Pancreas (tissue), 10 donors: ENCODE measurements at regions not wholly inside any gene's neighbourhood (a gene's known extent, or its start where the extent isn't known, plus 50 kb on each side); places are given as distances from the start of the nearest gene placed in this dataset.

Source experiments
- ATAC-seq, 4 donors: fragments of 200-7000 bp; cut with Tn5 transposase; one replicate each; pipeline versions ENCODE4 v1.8.0 to v1.9.1; 2020; ENCODE audit warnings: mild to moderate bottlenecking in 4 of 4, moderate library complexity in 4 of 4
- DNase-seq, 6 donors: peaks; one replicate each; pipeline ENCODE4 v3.0.0-alpha.2; 2020
- FAIRE-seq: peaks from 2 replicates; lab custom pipeline; 2012; peaks lifted over from hg19 to GRCh38; lab: Jason Lieb, UNC
- H3K27ac ChIP-seq, 4 donors: fragments of 200-600 bp; sonication (generic); 1 replicate in 3 of 4; 2 replicates in 1 of 4; pipeline versions ENCODE4 v1.5.0 to v1.8.0; 2020
- H3K27me3 ChIP-seq, 4 donors: fragments of 200-600 bp; one replicate each; pipeline ENCODE4 v1.8.0; 2021
- H3K36me3 ChIP-seq, 3 donors: fragments of 200-600 bp; sonication (generic) in 1 of 3; one replicate each; pipeline versions ENCODE4 v1.5.0 to v1.8.0; 2020 to 2021
- H3K4me1 ChIP-seq, 3 donors: fragments of 200-600 bp; one replicate each; pipeline ENCODE4 v1.8.0; 2021
- H3K4me3 ChIP-seq, 4 donors: fragments of 200-600 bp; sonication (generic) in 2 of 4; one replicate each; pipeline versions ENCODE4 v1.5.0 to v1.8.0; 2020 to 2021
- H3K9me3 ChIP-seq, 4 donors: fragments of 200-600 bp; one replicate each; pipeline ENCODE4 v1.8.0; 2021
- WGBS, 2 donors: extraction: QIAGEN DNeasy Blood & Tissue Kit; methylation state at CpG; one replicate each; pipeline ENCODE4 v1.1.7; 2013; 5-methylcytosine and 5-hydroxymethylcytosine counted together
- intact Hi-C, 3 donors: fragments of 100-400 bp; cut with DNase I; formaldehyde crosslinking; loops; one replicate each; pipeline versions ENCODE4 v1.11.1 to v1.14.2; 2022
- TF ChIP-seq, protein P1 (sequence below), 4 donors: fragments of 200-600 bp; sonication (generic) in 3 of 4; IDR thresholded peaks; one replicate each; pipeline versions ENCODE4 v1.5.0 to v1.8.0; 2021; ENCODE audit warnings: antibody characterized with exemption in 4 of 4
- donor health status: healthy with polysubstance abuse.
- donor health status: DM: no; HTN: no; CAD: no; lungs with moderate emphysema.
- donor health status: DM: no; HTN: no; CAD: no.
- donor health status: control.
- donor health status: control.
- donor health status: Bipolar disorder and iron deficiency.
- donor health status: DM: yes; HTN: yes; CAD: no.
- donor health status: DM: no; HTN: no; CAD: no.
- donor health status: DM: no; HTN: no; CAD: no.
- donor health status: DM: yes; HTN: yes; CAD: no.

DNA sequence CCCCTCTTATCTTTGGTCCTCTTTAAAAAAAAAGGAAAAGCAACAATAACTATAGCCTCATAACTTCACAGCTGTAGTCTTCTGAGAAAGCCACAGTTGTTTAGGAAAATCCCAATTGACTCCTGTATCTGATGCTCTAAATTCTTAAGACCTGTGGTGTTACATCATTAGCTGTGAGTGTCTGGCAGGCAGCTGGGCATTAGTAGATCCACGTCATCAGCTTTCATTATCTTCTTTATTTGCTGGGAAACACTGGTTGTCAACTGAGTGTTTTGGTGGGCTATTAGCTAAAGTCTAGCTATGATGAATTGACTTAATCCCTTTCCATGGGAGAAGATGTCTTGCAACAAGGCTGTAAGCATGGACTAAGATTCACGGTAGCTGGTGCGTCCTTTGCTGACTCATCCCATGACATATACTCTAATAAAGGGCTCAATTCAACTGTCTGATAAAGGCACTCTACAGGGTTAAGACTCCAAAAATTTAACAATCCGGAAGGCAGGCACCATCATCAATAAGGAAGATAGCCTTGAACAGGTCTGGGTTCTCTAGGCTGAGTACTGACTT lies 517.2 kb downstream of the PLCL1 start:
- H3K27me3 ChIP-seq, result peaks cover 0 to 24% (median 7%) of the 10 kb centered on the region in 4 donors
- ATAC-seq, result no peak
- no peak overlapping the region for H3K27ac ChIP-seq
- DNase-seq, result no peak
- WGBS, 2 donors, result 63 to 68% methylated on average over 4 of the region's 4 CpGs
- H3K36me3 ChIP-seq, result no peaks in the 10 kb centered on the region
- H3K4me1 ChIP-seq, result no peaks in the 10 kb centered on the region
- TF ChIP-seq, protein P1, sequence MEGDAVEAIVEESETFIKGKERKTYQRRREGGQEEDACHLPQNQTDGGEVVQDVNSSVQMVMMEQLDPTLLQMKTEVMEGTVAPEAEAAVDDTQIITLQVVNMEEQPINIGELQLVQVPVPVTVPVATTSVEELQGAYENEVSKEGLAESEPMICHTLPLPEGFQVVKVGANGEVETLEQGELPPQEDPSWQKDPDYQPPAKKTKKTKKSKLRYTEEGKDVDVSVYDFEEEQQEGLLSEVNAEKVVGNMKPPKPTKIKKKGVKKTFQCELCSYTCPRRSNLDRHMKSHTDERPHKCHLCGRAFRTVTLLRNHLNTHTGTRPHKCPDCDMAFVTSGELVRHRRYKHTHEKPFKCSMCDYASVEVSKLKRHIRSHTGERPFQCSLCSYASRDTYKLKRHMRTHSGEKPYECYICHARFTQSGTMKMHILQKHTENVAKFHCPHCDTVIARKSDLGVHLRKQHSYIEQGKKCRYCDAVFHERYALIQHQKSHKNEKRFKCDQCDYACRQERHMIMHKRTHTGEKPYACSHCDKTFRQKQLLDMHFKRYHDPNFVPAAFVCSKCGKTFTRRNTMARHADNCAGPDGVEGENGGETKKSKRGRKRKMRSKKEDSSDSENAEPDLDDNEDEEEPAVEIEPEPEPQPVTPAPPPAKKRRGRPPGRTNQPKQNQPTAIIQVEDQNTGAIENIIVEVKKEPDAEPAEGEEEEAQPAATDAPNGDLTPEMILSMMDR (IDR thresholded peaks at IDR 0.05), result no peak
- intact Hi-C loops, result no loop called here
- H3K9me3 ChIP-seq, result no peaks in the 10 kb centered on the region
- H3K4me3 ChIP-seq, result no peak overlapping the region
- no peak for FAIRE-seq

DNA sequence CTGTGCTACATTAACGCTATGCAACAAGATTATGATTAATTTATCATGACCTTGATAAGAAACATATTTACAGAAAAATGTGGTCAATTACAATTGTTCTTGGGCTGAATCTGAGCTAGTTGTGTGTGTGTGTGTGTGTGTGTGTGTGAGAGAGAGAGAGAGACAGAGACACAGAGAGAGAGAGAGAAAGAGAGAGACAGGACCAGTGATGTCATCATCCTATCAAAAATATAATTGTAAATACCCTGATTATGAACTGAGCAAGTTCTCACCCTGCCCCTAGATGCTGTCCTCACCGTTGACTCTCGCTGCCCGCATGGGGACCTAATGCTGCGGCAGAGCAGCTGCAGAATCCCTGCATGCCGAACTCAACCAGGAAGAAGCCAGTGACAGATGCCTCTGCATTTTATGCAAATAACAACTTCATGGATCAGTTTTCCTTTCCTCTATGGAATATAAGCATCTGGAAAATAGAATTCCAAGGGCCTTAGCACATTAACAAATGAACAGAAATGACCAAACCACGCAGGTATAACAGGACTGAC lies 512.5 kb downstream of the PLCL1 start:
- 46 to 50% methylated on average over 7 of the region's 7 CpGs for WGBS, 2 donors
- H3K27me3 ChIP-seq, result peaks cover 0 to 29% (median 7%) of the 10 kb centered on the region in 4 donors
- intact Hi-C loops, result loop anchor here in 1 of 3 donors (10.0 kb wide), 1 partner anchor 1168 kb away; no protein-coding TSS in a partner anchor
- H3K27ac ChIP-seq, result no peak overlapping the region
- H3K4me1 ChIP-seq, result no peaks in the 10 kb centered on the region
- ATAC-seq, result no peak
- FAIRE-seq, result no peak
- DNase-seq, result no peak
- no peak overlapping the region for H3K4me3 ChIP-seq
- no peaks in the 10 kb centered on the region for H3K9me3 ChIP-seq
- TF ChIP-seq, protein P1 (IDR thresholded peaks at IDR 0.05), result no peak
- no peaks in the 10 kb centered on the region for H3K36me3 ChIP-seq

DNA sequence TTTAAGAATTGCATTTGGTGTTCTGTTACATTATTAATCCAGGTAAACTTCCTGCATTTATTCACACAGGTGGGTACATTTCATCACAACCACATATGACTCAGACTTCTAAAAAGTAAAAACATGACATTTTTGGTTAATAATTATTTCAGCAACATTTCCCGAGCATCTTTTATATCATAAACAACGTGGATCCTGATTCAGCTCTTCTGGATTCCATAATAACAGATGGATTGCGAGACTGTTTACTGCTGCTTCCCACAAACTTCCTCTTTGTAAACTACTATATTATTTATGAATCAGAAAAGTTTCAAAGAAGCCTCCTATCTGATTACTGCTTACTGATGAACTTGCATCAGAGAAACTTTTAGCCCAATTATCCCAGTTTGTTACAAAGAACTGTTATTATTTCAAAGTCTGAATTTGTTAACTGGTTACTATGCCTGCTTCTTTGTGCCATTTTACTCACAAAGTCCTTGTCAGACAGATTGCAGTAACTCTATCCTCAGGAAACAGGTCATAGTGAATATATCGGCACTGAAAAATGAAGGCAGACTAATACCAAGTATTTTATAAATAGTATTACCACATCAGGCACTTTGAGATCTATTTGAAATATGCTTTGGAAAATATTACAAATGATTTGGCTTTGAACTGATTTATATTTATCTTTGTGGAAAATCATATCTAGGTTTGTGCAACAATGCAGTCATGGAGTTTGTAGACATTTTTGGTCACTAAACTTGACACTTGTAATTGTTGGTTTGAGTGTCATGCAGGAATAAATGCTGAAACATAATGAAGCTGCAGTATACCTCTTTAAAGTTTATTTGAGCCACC lies 511.6 kb downstream of the PLCL1 start:
- DNase-seq, result no peak
- no peak overlapping the region for H3K27ac ChIP-seq
- whole genome bisulfite sequencing, 2 donors, result 59 to 69% methylated on average over 4 of the region's 4 CpGs
- TF ChIP-seq, protein P1 (IDR thresholded peaks at IDR 0.05), result no peak
- no peak for ATAC-seq
- H3K27me3 ChIP-seq, result peaks cover 0 to 29% (median 7%) of the 10 kb centered on the region in 4 donors
- no peaks in the 10 kb centered on the region for H3K4me1 ChIP-seq
- FAIRE-seq, result no peak
- intact Hi-C loops, result loop anchor here in 1 of 3 donors (10.0 kb wide), 1 partner anchor 1169 kb away; no protein-coding TSS in a partner anchor
- no peak overlapping the region for H3K4me3 ChIP-seq
- no peaks in the 10 kb centered on the region for H3K9me3 ChIP-seq
- H3K36me3 ChIP-seq, result no peaks in the 10 kb centered on the region

DNA sequence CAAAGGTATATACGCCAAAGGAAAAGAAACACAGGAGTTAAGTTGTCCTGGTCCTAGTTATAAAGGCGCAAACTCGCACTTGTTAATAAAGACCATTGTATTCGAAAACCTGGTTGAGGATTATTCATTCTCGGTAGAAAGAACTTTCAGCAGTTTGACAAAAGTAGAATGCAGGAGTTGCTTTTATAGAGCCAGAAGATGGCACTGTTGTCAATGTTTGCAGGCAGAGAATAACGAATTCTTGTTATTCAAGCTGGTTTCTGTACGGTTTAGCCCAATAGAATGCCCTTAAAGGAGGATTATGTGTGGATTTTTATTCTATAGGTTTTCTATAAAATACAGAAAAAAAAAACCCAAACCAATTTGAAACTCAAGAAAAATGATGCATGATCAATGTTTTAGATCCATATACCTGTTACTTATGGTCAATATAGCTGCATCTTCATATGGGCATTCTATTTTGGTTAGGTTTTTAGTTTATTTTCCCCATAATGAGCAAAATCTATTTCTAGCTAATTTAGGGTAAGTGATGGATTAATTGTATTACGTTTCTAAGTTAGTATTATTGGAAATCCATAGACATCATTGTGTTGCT lies 510.3 kb downstream of the PLCL1 start:
- ATAC-seq, result peak in 3 of 4 donors; percentile 47 to 69 (median 68)
- DNase-seq, result no peak
- Histone ChIP-seq H3K27me3 (peaks cover 0 to 27% (median 7%) of the 10 kb centered on the region in 4 donors), H3K4me1 (no peaks in the 10 kb centered on the region), H3K36me3 (no peaks in the 10 kb centered on the region), H3K4me3 (no peak overlapping the region), H3K27ac (no peak overlapping the region), H3K9me3 (no peaks in the 10 kb centered on the region)
- FAIRE-seq, result peak; percentile 80
- intact Hi-C loops, result loop anchor here in 2 of 3 donors (5.0 to 10.0 kb wide), 2 partner anchors 1170 to 1423 kb away; no protein-coding TSS in a partner anchor
- 3 to 8% methylated on average over 8 of the region's 8 CpGs for WGBS, 2 donors
- TF ChIP-seq, protein P1 (IDR thresholded peaks at IDR 0.05), result peak in 2 of 4 donors; percentile 37 to 38
